ENCODE measurements at regions not wholly inside any gene's neighbourhood (a gene's known extent, or its start where the extent isn't known, plus 50 kb on each side); places are given as distances from the start of the nearest gene placed in this dataset.

- peak in 1 of 4 donors; percentile 27 for DNase-seq
- H3K36me3 ChIP-seq (replicated peaks in 1 of 2; ENCODE audit: insufficient read depth in 1 of 2, low read depth in 2 of 2), result no peaks in the 10 kb centered on the region
- H3K27me3 ChIP-seq, result no peaks in the 10 kb centered on the region
- H3K4me3 ChIP-seq, result no peak overlapping the region
- no peak overlapping the region for H3K27ac ChIP-seq
- H3K4me1 ChIP-seq, result peaks cover 36% of the 10 kb centered on the region
- intact Hi-C loops (cut with DNase I), result no loop called here
- WGBS, 2 donors, result 83 to 86% methylated on average over 25 to 36 of the region's 36 CpGs
- no peaks in the 10 kb centered on the region for H3K9me3 ChIP-seq
- peak; percentile 24 for ATAC-seq
- no peak for TF ChIP-seq POLR2A (IDR thresholded peaks at IDR 0.05)
- TF ChIP-seq CTCF (IDR thresholded peaks at IDR 0.05), result no peak
Measured at GRCh38 chr16:85162478-85163277, 50.4 kb upstream of the CIBAR2 start.

- no peaks in the 10 kb centered on the region for H3K36me3 ChIP-seq (replicated peaks in 1 of 2; ENCODE audit: insufficient read depth in 1 of 2, low read depth in 2 of 2)
- H3K27ac ChIP-seq, result no peak overlapping the region
- intact Hi-C loops (cut with DNase I), result no loop called here
- H3K4me1 ChIP-seq, result peaks cover 42% of the 10 kb centered on the region
- no peaks in the 10 kb centered on the region for H3K9me3 ChIP-seq
- H3K27me3 ChIP-seq, result no peaks in the 10 kb centered on the region
- ATAC-seq (no peak), DNase-seq (no peak)
- H3K4me3 ChIP-seq, result no peak overlapping the region
- WGBS, 2 donors, result 89 to 92% methylated on average over 18 to 22 of the region's 22 CpGs
- TF ChIP-seq CTCF (IDR thresholded peaks at IDR 0.05) (no peak), POLR2A (IDR thresholded peaks at IDR 0.05) (no peak)
Measured at GRCh38 chr16:85163278-85164112, 51.2 kb upstream of the CIBAR2 start.

- Histone ChIP-seq H3K9me3 (no peaks in the 10 kb centered on the region), H3K27ac (no peak overlapping the region), H3K36me3 (replicated peaks in 1 of 2; ENCODE audit: insufficient read depth in 1 of 2, low read depth in 2 of 2) (no peaks in the 10 kb centered on the region), H3K27me3 (no peaks in the 10 kb centered on the region), H3K4me1 (peaks cover 36% of the 10 kb centered on the region), H3K4me3 (no peak overlapping the region)
- ATAC-seq, result no peak
- 89 to 96% methylated on average over 3 of the region's 3 CpGs for WGBS, 2 donors
- intact Hi-C loops (cut with DNase I), result no loop called here
- TF ChIP-seq CTCF (IDR thresholded peaks at IDR 0.05) (no peak), POLR2A (IDR thresholded peaks at IDR 0.05) (no peak)
- no peak for DNase-seq
Measured at GRCh38 chr16:85164431-85164830, 52.2 kb upstream of the CIBAR2 start.

GRCh38 chr16:85164838-85165516, 52.7 kb upstream of the CIBAR2 start:
- Histone ChIP-seq H3K9me3 (no peaks in the 10 kb centered on the region), H3K4me1 (peaks cover 38% of the 10 kb centered on the region)
- intact Hi-C loops (cut with DNase I), result no loop called here

More at GRCh38 chr16:85164838-85165516, 52.7 kb upstream of the CIBAR2 start:
- DNase-seq (no peak), ATAC-seq (no peak)
- H3K27ac ChIP-seq, result no peak overlapping the region
- H3K27me3 ChIP-seq, result no peaks in the 10 kb centered on the region
- H3K36me3 ChIP-seq (replicated peaks in 1 of 2; ENCODE audit: insufficient read depth in 1 of 2, low read depth in 2 of 2), result no peaks in the 10 kb centered on the region
- TF ChIP-seq CTCF (IDR thresholded peaks at IDR 0.05) (no peak), POLR2A (IDR thresholded peaks at IDR 0.05) (no peak)
- 80% methylated on average over 12 of the region's 12 CpGs for WGBS, 2 donors
- no peak overlapping the region for H3K4me3 ChIP-seq

All from body of pancreas (tissue), 4 donors.